Ishikawa (cell line): ENCODE measurements at regions not wholly inside any gene's neighbourhood (a gene's known extent, or its start where the extent isn't known, plus 50 kb on each side); places are given as distances from the start of the nearest gene placed in this dataset.

ENCODE experiments used
- CEBPB ChIP-seq: IDR thresholded peaks from 2 replicates; pipeline ENCODE4 v1.6.1; 2012
- YY1 ChIP-seq: IDR thresholded peaks from 2 replicates; pipeline ENCODE4 v1.6.1; 2012; ENCODE audit warnings: low read depth

DNA sequence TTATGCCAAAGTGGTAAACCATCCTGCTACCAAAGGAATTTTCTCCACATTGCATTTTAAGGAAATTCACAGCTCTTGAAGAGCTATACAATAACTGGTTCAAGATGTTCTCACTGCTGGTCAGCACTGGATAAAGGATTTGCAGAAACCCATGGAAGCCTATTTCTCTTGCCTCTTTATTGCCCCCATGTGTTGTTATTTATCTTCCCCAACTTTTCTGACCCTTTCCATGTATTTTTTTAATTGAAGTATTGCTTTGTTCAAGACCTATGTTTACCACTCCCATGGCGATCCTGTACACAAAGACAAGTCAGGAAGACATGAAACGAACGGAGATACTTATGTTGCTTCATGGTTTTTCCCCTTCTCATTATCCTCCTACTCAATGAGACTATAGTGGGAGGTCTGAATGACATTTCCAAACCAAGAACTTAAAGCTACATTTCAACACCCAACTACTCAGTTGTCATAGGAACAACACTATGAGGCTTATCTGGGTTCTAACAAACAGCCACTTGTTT, 566.4 kb upstream of the DIPK2B start:
- TF ChIP-seq CEBPB (no peak), YY1 (no peak)
